ENCODE measurements at regions not wholly inside any gene's neighbourhood (a gene's known extent, or its start where the extent isn't known, plus 50 kb on each side); places are given as distances from the start of the nearest gene placed in this dataset.

GRCh38 chr10:9334270-9334669 lies 1279.8 kb downstream of the GATA3 start:
- TF ChIP-seq CTCF (IDR thresholded peaks at IDR 0.05) (no peak), POLR2A (IDR thresholded peaks at IDR 0.05) (no peak)
